K562 (cell line): ENCODE measurements at regions not wholly inside any gene's neighbourhood (a gene's known extent, or its start where the extent isn't known, plus 50 kb on each side); places are given as distances from the start of the nearest gene placed in this dataset.

Experiments
- ATAC-seq: fragments of 200-7000 bp; cut with Tn5 transposase; 3 replicates; pipeline ENCODE4 v1.9.1; 2020; ENCODE audit warnings: moderate library complexity
- BruUV-seq: library from RNA; stranded (reverse); fragments of 400-500 nt; replicated peaks from 2 replicates; lab custom pipeline; 2021; lab: Mats Ljungman, UMichigan
- CTCF ChIA-PET: fragments of 300-600 bp; formaldehyde crosslinking; extraction: SDS; loops from one replicate; lab custom pipeline; 2021; ENCODE audit warnings: low intra/inter-chr PET ratio; lab: Yijun Ruan, JAX
- POLR2A ChIA-PET: fragments of 300-600, 350-650 bp; sonication (Branson Sonifier 250); formaldehyde crosslinking; extraction: SDS; loops from one replicate; lab custom pipeline; 2021; ENCODE audit warnings: antibody characterized with exemption, inconsistent platforms; lab: Yijun Ruan, JAX
- DNase-seq, 4 experiments: peaks; one replicate each; pipeline versions ENCODE4 v3.0.0 to v3.0.0-alpha.2; 2011 to 2018; ENCODE audit warnings: low spot score in 3 of 4, mixed read lengths in 3 of 4; ENCODE audit errors: extremely low read depth in 1 of 4
- FAIRE-seq: peaks from 2 replicates; lab custom pipeline; 2011; peaks lifted over from hg19 to GRCh38; lab: Jason Lieb, UNC
- H2AFZ ChIP-seq: 2 replicates; pipeline ENCODE4 v1.6.0; 2011; ENCODE audit warnings: low read depth, low read length, control low read depth, inconsistent platforms
- H3K27ac ChIP-seq: fragments of 200-600 bp; 3 replicates; pipeline ENCODE4 v1.8.0; 2011; ENCODE audit warnings: low read depth, mild to moderate bottlenecking, control low read depth, inconsistent platforms, low read length, moderate library complexity, mixed read lengths; ENCODE audit errors: extremely low read depth
- H3K27me3 ChIP-seq, 2 experiments: fragments of 300-600 bp in 1 of 2; 2 replicates in 1 of 2; 3 replicates in 1 of 2; pipeline versions ENCODE4 v1.6.0 to v1.8.0; 2011; ENCODE audit warnings: inconsistent platforms in 2 of 2, low read length in 2 of 2, mild to moderate bottlenecking in 1 of 2, mixed read lengths in 1 of 2, moderate library complexity in 1 of 2; ENCODE audit not compliant: control insufficient read depth in 2 of 2, insufficient read depth in 2 of 2
- H3K36me3 ChIP-seq: fragments of 300-600 bp; 3 replicates; pipeline ENCODE4 v1.8.0; 2011; ENCODE audit warnings: mild to moderate bottlenecking, low read length, inconsistent platforms; ENCODE audit not compliant: control insufficient read depth, insufficient read depth
- H3K4me1 ChIP-seq, 2 experiments: fragments of 200-600 bp in 1 of 2; replicated peaks in 1 of 2; 2 replicates in 1 of 2; 3 replicates in 1 of 2; pipeline versions ENCODE4 v1.5.1 to v1.8.0; 2011; ENCODE audit warnings: inconsistent platforms in 2 of 2, low read length in 2 of 2, mild to moderate bottlenecking in 1 of 2, mixed read lengths in 1 of 2, moderate library complexity in 1 of 2; ENCODE audit not compliant: control insufficient read depth in 2 of 2, insufficient read depth in 2 of 2
- H3K4me2 ChIP-seq: 2 replicates; pipeline ENCODE4 v1.6.1; 2011; ENCODE audit warnings: low read length, control low read depth, inconsistent platforms, mixed read lengths; ENCODE audit not compliant: insufficient read depth
- H3K4me3 ChIP-seq: fragments of 200-600 bp; sonication (generic), shearing (Covaris generic); 2 replicates; pipeline ENCODE4 v1.5.1; 2016; ENCODE audit warnings: control low read depth, inconsistent platforms
- H3K79me2 ChIP-seq: fragments of 200-600 bp; 3 replicates; pipeline ENCODE4 v1.8.0; 2011; ENCODE audit warnings: low read length, inconsistent platforms; ENCODE audit not compliant: control insufficient read depth, insufficient read depth
- H3K9ac ChIP-seq, 2 experiments: 2 replicates each; pipeline versions ENCODE4 v1.6.0 to v1.6.1; 2011; ENCODE audit warnings: low read depth in 2 of 2, low read length in 2 of 2, control low read depth in 1 of 2, inconsistent platforms in 1 of 2, mild to moderate bottlenecking in 1 of 2, mixed read lengths in 1 of 2; ENCODE audit not compliant: insufficient read depth in 1 of 2
- H3K9me1 ChIP-seq: one replicate; pipeline ENCODE4 v1.6.0; 2011; ENCODE audit warnings: inconsistent platforms, mild to moderate bottlenecking, low read length, moderate library complexity; ENCODE audit not compliant: control insufficient read depth, insufficient read depth
- H3K9me3 ChIP-seq: replicated peaks from 2 replicates; pipeline ENCODE4 v1.5.1; 2011; ENCODE audit warnings: low read depth, low read length, inconsistent platforms; ENCODE audit not compliant: control insufficient read depth, insufficient read depth
- H4K20me1 ChIP-seq: replicated peaks from 2 replicates; pipeline ENCODE4 v1.6.1; 2011; ENCODE audit warnings: low read length, inconsistent platforms, mixed read lengths; ENCODE audit not compliant: control insufficient read depth, insufficient read depth
- FOXJ2 ChIP-seq: fragments of 200-800 bp; sonication (Bioruptor generic); IDR thresholded peaks from 2 replicates; pipeline ENCODE4 v1.6.1; 2016; ENCODE audit warnings: missing genetic modification characterization, missing compliant biosample characterization
- HSF4 ChIP-seq: fragments of 250-450 bp; sonication (Bioruptor Pico); IDR thresholded peaks from 2 replicates; pipeline ENCODE4 v2.1.2; 2022; ENCODE audit warnings: mild to moderate bottlenecking, moderate library complexity, borderline replicate concordance
- TAF1 ChIP-seq: IDR thresholded peaks from 2 replicates; pipeline ENCODE4 v1.6.1; 2011; ENCODE audit warnings: mild to moderate bottlenecking, low read length, moderate library complexity; ENCODE audit not compliant: insufficient read depth, control insufficient read depth, severe bottlenecking; ENCODE audit errors: extremely low read depth
- TCF3 ChIP-seq: sonication (generic); formaldehyde crosslinking; IDR thresholded peaks from 2 replicates; pipeline ENCODE4 v1.4.0; 2020; ENCODE audit warnings: mild to moderate bottlenecking, missing genetic modification reagents
- TRIM28 ChIP-seq: fragments of 450-650 bp; IDR thresholded peaks from 2 replicates; pipeline ENCODE4 v1.6.1; 2017
- TSHZ1 ChIP-seq: fragments of 250-450 bp; sonication (Bioruptor Pico); IDR thresholded peaks from 2 replicates; pipeline ENCODE4 v1.4.0; 2020; ENCODE audit warnings: mild to moderate bottlenecking, moderate library complexity
- ZNF445 ChIP-seq: fragments of 250-450 bp; sonication (Bioruptor Pico); IDR thresholded peaks from 2 replicates; pipeline ENCODE4 v1.4.0; 2020; ENCODE audit warnings: low read depth, mild to moderate bottlenecking, moderate library complexity
- ZNF668 ChIP-seq: fragments of 250-450 bp; sonication (Bioruptor Pico); IDR thresholded peaks from 2 replicates; pipeline ENCODE4 v1.8.0; 2022; ENCODE audit warnings: mild to moderate bottlenecking, inconsistent platforms
- WGBS: fragments of 100-300 bp; shearing (Covaris generic); methylation state at CpG from one replicate; pipeline ENCODE4 v1.1.6; 2016; ENCODE audit warnings: low coverage, mixed read lengths; ENCODE audit not compliant: insufficient coverage; ENCODE audit errors: missing lambda C conversion rate; 5-methylcytosine and 5-hydroxymethylcytosine counted together
- in situ Hi-C: fragments of 300-500 bp; cut with MboI; formaldehyde crosslinking; loops from 4 replicates; pipeline ENCODE4 v1.15.0; 2018; ENCODE audit warnings: inconsistent platforms, mixed read lengths
- intact Hi-C: fragments of 100-400 bp; cut with micrococcal nuclease; formaldehyde crosslinking; loops from 2 replicates; pipeline ENCODE4 v1.14.2; 2022
- TF ChIP-seq, protein P1 (sequence below), 3 experiments: IDR thresholded peaks in 2 of 3; conservative IDR thresholded peaks in 1 of 3; 2 replicates each; pipeline ENCODE4 v1.5.1; 2011 to 2012; ENCODE audit warnings: low read length in 3 of 3, mild to moderate bottlenecking in 3 of 3, control low read depth in 2 of 3, improper control_type of control experiment in 1 of 3, inconsistent platforms in 1 of 3, low read depth in 1 of 3, mixed read lengths in 1 of 3, moderate library complexity in 1 of 3; ENCODE audit not compliant: insufficient read depth in 2 of 3
- TF ChIP-seq, protein P2 (sequence below): fragments of 250-450 bp; sonication (Bioruptor Pico); IDR thresholded peaks from 2 replicates; pipeline ENCODE4 v1.5.0; 2021

DNA sequence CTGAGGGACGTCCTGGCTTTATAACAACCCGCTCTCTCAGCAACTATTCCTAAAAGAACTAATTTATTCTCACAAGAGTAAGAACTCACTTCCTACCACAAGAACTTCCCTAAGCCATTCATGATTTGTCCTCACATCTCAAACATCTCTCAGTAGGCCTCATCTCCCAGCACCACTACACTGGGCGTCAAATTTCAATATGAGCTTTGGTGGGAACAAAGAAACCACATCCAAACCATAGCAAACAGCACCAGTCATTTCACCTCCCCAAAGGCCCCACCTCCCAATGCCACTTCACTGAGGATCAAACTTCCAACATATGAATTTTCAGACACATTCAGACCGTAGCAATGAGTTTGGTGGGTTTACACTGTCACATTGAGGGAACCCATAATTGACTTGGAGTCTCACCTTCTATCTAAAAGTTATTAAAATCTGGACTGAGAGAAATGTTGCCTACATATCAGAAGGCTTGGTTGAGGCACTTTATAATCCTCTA lies 116.4 kb upstream of the AGBL1 start:
- Histone ChIP-seq H3K4me2 (no peak overlapping the region), H4K20me1 (no peaks in the 10 kb centered on the region), H3K9ac (no peak overlapping the region), H2AFZ (no peak overlapping the region), H3K9me3 (no peaks in the 10 kb centered on the region), H3K4me3 (no peak overlapping the region), H3K27me3 (no peaks in the 10 kb centered on the region), H3K27ac (no peak overlapping the region), H3K4me1 (no peaks in the 10 kb centered on the region), H3K9me1 (no peaks in the 10 kb centered on the region), H3K36me3 (no peaks in the 10 kb centered on the region), H3K79me2 (no peaks in the 10 kb centered on the region)
- intact Hi-C loops, result no loop called here
- no peak for DNase-seq
- ATAC-seq, result no peak
- in situ Hi-C loops, result no loop called here
- FAIRE-seq, result no peak
- POLR2A ChIA-PET, result interaction anchor here (1.1 kb wide), 1 partner anchor 41 kb away, joined by 3 read pairs; no protein-coding TSS in a partner anchor
- CTCF ChIA-PET, result no interaction called here
- BruUV-seq, result no TSS peak
- WGBS, result 0% methylated on average over 4 of the region's 4 CpGs
- TF ChIP-seq TSHZ1 (CRISPR knock-in tag) (no peak), FOXJ2 (no peak), TCF3 (CRISPR knock-in tag) (no peak), ZNF445 (CRISPR knock-in tag) (no peak), TRIM28 (no peak), HSF4 (CRISPR knock-in tag) (no peak), ZNF668 (CRISPR knock-in tag) (no peak), TAF1 (no peak)
- TF ChIP-seq, protein P1, sequence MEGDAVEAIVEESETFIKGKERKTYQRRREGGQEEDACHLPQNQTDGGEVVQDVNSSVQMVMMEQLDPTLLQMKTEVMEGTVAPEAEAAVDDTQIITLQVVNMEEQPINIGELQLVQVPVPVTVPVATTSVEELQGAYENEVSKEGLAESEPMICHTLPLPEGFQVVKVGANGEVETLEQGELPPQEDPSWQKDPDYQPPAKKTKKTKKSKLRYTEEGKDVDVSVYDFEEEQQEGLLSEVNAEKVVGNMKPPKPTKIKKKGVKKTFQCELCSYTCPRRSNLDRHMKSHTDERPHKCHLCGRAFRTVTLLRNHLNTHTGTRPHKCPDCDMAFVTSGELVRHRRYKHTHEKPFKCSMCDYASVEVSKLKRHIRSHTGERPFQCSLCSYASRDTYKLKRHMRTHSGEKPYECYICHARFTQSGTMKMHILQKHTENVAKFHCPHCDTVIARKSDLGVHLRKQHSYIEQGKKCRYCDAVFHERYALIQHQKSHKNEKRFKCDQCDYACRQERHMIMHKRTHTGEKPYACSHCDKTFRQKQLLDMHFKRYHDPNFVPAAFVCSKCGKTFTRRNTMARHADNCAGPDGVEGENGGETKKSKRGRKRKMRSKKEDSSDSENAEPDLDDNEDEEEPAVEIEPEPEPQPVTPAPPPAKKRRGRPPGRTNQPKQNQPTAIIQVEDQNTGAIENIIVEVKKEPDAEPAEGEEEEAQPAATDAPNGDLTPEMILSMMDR (IDR thresholded peaks at IDR 0.05 in 2 of 3, conservative IDR thresholded peaks at IDR 0.05 in 1 of 3; ENCODE audit: insufficient read depth in 2 of 3, low read depth in 1 of 3, low read length in 3 of 3), result no peak
- TF ChIP-seq, protein P2, sequence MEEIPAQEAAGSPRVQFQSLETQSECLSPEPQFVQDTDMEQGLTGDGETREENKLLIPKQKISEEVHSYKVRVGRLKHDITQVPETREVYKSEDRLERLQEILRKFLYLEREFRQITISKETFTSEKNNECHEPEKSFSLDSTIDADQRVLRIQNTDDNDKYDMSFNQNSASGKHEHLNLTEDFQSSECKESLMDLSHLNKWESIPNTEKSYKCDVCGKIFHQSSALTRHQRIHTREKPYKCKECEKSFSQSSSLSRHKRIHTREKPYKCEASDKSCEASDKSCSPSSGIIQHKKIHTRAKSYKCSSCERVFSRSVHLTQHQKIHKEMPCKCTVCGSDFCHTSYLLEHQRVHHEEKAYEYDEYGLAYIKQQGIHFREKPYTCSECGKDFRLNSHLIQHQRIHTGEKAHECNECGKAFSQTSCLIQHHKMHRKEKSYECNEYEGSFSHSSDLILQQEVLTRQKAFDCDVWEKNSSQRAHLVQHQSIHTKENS, result no peak
